Endodermal cell (in vitro differentiated cells): ENCODE measurements at regions not wholly inside any gene's neighbourhood (a gene's known extent, or its start where the extent isn't known, plus 50 kb on each side); places are given as distances from the start of the nearest gene placed in this dataset.

Experiments
- DNase-seq: peaks from one replicate; pipeline ENCODE4 v3.0.0-alpha.2; 2017
- H3K27ac ChIP-seq: 2 replicates; pipeline ENCODE4 v1.5.1; 2013; ENCODE audit warnings: mild to moderate bottlenecking, low read depth, low read length, moderate library complexity
- H3K27me3 ChIP-seq: 2 replicates; pipeline ENCODE4 v1.6.1; 2013; ENCODE audit warnings: mild to moderate bottlenecking, low read length, moderate library complexity; ENCODE audit not compliant: insufficient read depth, control insufficient read depth, poor library complexity, severe bottlenecking
- H3K36me3 ChIP-seq: 2 replicates; pipeline ENCODE4 v1.7.0; 2013; ENCODE audit warnings: mild to moderate bottlenecking, low read length, moderate library complexity; ENCODE audit not compliant: control insufficient read depth, insufficient read depth
- H3K4me1 ChIP-seq: one replicate; pipeline ENCODE4 v1.7.0; 2013; ENCODE audit warnings: low read length; ENCODE audit not compliant: control insufficient read depth, insufficient read depth
- H3K4me3 ChIP-seq: 2 replicates; pipeline ENCODE4 v1.5.1; 2013; ENCODE audit warnings: mild to moderate bottlenecking, low read length, moderate library complexity
- H3K9ac ChIP-seq: 2 replicates; pipeline ENCODE4 v1.6.1; 2013; ENCODE audit warnings: mild to moderate bottlenecking, low read length, moderate library complexity; ENCODE audit not compliant: poor library complexity, severe bottlenecking; ENCODE audit errors: extremely low read depth
- H3K9me3 ChIP-seq: 2 replicates; pipeline ENCODE4 v1.6.1; 2013; ENCODE audit warnings: mild to moderate bottlenecking, low read length, moderate library complexity; ENCODE audit not compliant: control insufficient read depth
- H3K27ac Mint-ChIP-seq: 2 replicates; pipeline ENCODE4 v1.8.0; 2020; ENCODE audit warnings: mixed read lengths
- H3K27me3 Mint-ChIP-seq: 2 replicates; pipeline ENCODE4 v1.8.0; 2021; ENCODE audit warnings: mild to moderate bottlenecking, mixed read lengths; ENCODE audit not compliant: insufficient read depth
- H3K36me3 Mint-ChIP-seq: 2 replicates; pipeline ENCODE4 v1.8.0; 2020; ENCODE audit warnings: low read depth, mixed read lengths
- H3K4me1 Mint-ChIP-seq: 2 replicates; pipeline ENCODE4 v1.8.0; 2020; ENCODE audit warnings: mixed read lengths
- H3K4me3 Mint-ChIP-seq: 2 replicates; pipeline ENCODE4 v1.8.0; 2020; ENCODE audit warnings: mild to moderate bottlenecking, moderate library complexity, mixed read lengths
- H3K9me3 Mint-ChIP-seq: 2 replicates; pipeline ENCODE4 v1.8.0; 2020; ENCODE audit warnings: mild to moderate bottlenecking, mixed read lengths
- WGBS, 2 experiments: methylation state at CpG; one replicate each; pipeline versions ENCODE4 v1.1.5 to v1.1.7; 2013; ENCODE audit warnings: missing lambda C conversion rate in 2 of 2, mixed read lengths in 1 of 2; ENCODE audit not compliant: insufficient coverage in 1 of 2, insufficient read length in 1 of 2; 5-methylcytosine and 5-hydroxymethylcytosine counted together
- TF ChIP-seq, protein P1 (sequence below): fragments of 200-600 bp; sonication (generic); conservative IDR thresholded peaks from 2 replicates; pipeline ENCODE4 v1.5.0; 2021; ENCODE audit warnings: antibody characterized with exemption, mild to moderate bottlenecking

DNA sequence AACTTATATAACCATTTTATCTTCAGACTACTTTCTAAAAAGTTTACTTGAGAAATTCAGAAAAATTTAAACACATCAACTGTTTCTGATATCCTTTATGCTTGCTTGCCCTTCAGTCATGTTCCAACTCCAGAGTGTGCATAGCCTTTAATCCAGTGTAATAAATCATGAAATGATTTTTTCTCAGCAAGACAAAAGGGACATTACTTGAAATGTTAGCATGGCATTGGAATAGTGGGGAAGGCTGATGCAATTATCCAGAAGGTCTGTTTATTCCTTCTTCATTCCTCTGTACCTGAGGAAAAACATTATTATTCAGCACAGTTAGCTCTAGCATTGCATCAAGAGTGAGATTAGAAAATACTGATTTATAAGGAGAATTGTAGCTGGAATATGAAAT is 209.9 kb downstream of the SLC7A11 start:
- Histone ChIP-seq H3K9me3 (no peaks in the 10 kb centered on the region), H3K4me3 (no peak overlapping the region), H3K27ac (no peak overlapping the region), H3K36me3 (no peaks in the 10 kb centered on the region), H3K27me3 (no peaks in the 10 kb centered on the region), H3K4me1 (no peaks in the 10 kb centered on the region), H3K9ac (no peak overlapping the region)
- no peaks in the 10 kb centered on the region for H3K36me3 Mint-ChIP-seq
- TF ChIP-seq, protein P1, sequence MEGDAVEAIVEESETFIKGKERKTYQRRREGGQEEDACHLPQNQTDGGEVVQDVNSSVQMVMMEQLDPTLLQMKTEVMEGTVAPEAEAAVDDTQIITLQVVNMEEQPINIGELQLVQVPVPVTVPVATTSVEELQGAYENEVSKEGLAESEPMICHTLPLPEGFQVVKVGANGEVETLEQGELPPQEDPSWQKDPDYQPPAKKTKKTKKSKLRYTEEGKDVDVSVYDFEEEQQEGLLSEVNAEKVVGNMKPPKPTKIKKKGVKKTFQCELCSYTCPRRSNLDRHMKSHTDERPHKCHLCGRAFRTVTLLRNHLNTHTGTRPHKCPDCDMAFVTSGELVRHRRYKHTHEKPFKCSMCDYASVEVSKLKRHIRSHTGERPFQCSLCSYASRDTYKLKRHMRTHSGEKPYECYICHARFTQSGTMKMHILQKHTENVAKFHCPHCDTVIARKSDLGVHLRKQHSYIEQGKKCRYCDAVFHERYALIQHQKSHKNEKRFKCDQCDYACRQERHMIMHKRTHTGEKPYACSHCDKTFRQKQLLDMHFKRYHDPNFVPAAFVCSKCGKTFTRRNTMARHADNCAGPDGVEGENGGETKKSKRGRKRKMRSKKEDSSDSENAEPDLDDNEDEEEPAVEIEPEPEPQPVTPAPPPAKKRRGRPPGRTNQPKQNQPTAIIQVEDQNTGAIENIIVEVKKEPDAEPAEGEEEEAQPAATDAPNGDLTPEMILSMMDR = no peak
- no peaks in the 10 kb centered on the region for H3K27me3 Mint-ChIP-seq
- no peak overlapping the region for H3K27ac Mint-ChIP-seq
- peaks cover 5% of the 10 kb centered on the region for H3K4me1 Mint-ChIP-seq
- H3K9me3 Mint-ChIP-seq = no peaks in the 10 kb centered on the region
- no peak for DNase-seq
- H3K4me3 Mint-ChIP-seq = no peak overlapping the region

GRCh38 chr4:138030375-138030774 is 211.8 kb downstream of the SLC7A11 start:
- H3K4me3 Mint-ChIP-seq = no peak overlapping the region
- H3K4me3 ChIP-seq = no peak overlapping the region
- no peak overlapping the region for H3K9ac ChIP-seq
- no peaks in the 10 kb centered on the region for H3K9me3 ChIP-seq
- no peak for DNase-seq
- TF ChIP-seq, protein P1 = no peak
- no peaks in the 10 kb centered on the region for H3K27me3 ChIP-seq
- WGBS, 2 experiments = 88 to 91% methylated on average over 3 of the region's 3 CpGs
- H3K9me3 Mint-ChIP-seq = no peaks in the 10 kb centered on the region
- peaks cover 5% of the 10 kb centered on the region for H3K4me1 Mint-ChIP-seq
- no peaks in the 10 kb centered on the region for H3K4me1 ChIP-seq
- no peaks in the 10 kb centered on the region for H3K27me3 Mint-ChIP-seq
- H3K27ac ChIP-seq = no peak overlapping the region
- no peaks in the 10 kb centered on the region for H3K36me3 Mint-ChIP-seq
- H3K36me3 ChIP-seq = no peaks in the 10 kb centered on the region
- H3K27ac Mint-ChIP-seq = no peak overlapping the region

- WGBS, 2 experiments = 40 to 55% methylated on average over 1 of the region's 1 CpG
- H3K27ac ChIP-seq = no peak overlapping the region
- H3K4me3 ChIP-seq = no peak overlapping the region
- no peaks in the 10 kb centered on the region for H3K36me3 ChIP-seq
- H3K9me3 ChIP-seq = no peaks in the 10 kb centered on the region
- TF ChIP-seq, protein P1 = no peak
- H3K4me3 Mint-ChIP-seq = no peak overlapping the region
- peaks cover 5% of the 10 kb centered on the region for H3K4me1 Mint-ChIP-seq
- no peaks in the 10 kb centered on the region for H3K4me1 ChIP-seq
- H3K9me3 Mint-ChIP-seq = no peaks in the 10 kb centered on the region
- no peaks in the 10 kb centered on the region for H3K36me3 Mint-ChIP-seq
- H3K9ac ChIP-seq = no peak overlapping the region
- H3K27me3 Mint-ChIP-seq = no peaks in the 10 kb centered on the region
- H3K27me3 ChIP-seq = no peaks in the 10 kb centered on the region
- no peak for DNase-seq
- H3K27ac Mint-ChIP-seq = no peak overlapping the region
Observed at GRCh38 chr4:138028923-138029322, 213.2 kb downstream of the SLC7A11 start.
